GM20000 (cell line): ENCODE measurements at regions not wholly inside any gene's neighbourhood (a gene's known extent, or its start where the extent isn't known, plus 50 kb on each side); places are given as distances from the start of the nearest gene placed in this dataset.
"Not testable (repeated sequence)": the region's sequence is repeated elsewhere in the genome, so short reads cannot be mapped to it uniquely, and the experiment has no call there.

ENCODE experiments used
- DNase-seq: peaks from one replicate; pipeline ENCODE4 v3.0.0; 2012; ENCODE audit warnings: low spot score
- TF ChIP-seq, protein P1 (sequence below): IDR thresholded peaks from 2 replicates; pipeline ENCODE4 v1.5.1; 2012; ENCODE audit warnings: mild to moderate bottlenecking, control low read depth; ENCODE audit errors: extremely low read depth, missing control alignments

DNA sequence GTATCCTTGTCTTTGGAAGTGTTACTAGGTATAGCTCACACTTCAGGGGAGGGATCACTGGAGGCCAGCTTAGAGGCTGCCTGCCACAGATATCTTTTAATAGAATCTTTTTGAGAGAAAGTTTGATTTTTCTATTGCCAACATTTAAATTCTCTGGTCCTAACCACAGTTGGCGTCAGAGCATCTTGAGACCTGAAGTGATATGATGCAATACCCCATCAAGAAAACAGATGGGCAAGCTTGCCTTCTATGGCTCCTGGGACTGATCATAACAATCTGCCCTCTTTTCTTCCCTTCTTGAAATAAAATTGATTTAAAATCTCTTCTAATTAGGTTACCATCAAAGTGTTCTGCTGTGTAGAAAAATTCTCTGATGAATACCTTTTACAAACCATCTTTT is 105.5 kb upstream of the ACKR3 start:
- DNase-seq, result no peak
- TF ChIP-seq, protein P1, sequence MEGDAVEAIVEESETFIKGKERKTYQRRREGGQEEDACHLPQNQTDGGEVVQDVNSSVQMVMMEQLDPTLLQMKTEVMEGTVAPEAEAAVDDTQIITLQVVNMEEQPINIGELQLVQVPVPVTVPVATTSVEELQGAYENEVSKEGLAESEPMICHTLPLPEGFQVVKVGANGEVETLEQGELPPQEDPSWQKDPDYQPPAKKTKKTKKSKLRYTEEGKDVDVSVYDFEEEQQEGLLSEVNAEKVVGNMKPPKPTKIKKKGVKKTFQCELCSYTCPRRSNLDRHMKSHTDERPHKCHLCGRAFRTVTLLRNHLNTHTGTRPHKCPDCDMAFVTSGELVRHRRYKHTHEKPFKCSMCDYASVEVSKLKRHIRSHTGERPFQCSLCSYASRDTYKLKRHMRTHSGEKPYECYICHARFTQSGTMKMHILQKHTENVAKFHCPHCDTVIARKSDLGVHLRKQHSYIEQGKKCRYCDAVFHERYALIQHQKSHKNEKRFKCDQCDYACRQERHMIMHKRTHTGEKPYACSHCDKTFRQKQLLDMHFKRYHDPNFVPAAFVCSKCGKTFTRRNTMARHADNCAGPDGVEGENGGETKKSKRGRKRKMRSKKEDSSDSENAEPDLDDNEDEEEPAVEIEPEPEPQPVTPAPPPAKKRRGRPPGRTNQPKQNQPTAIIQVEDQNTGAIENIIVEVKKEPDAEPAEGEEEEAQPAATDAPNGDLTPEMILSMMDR, result no peak

DNA sequence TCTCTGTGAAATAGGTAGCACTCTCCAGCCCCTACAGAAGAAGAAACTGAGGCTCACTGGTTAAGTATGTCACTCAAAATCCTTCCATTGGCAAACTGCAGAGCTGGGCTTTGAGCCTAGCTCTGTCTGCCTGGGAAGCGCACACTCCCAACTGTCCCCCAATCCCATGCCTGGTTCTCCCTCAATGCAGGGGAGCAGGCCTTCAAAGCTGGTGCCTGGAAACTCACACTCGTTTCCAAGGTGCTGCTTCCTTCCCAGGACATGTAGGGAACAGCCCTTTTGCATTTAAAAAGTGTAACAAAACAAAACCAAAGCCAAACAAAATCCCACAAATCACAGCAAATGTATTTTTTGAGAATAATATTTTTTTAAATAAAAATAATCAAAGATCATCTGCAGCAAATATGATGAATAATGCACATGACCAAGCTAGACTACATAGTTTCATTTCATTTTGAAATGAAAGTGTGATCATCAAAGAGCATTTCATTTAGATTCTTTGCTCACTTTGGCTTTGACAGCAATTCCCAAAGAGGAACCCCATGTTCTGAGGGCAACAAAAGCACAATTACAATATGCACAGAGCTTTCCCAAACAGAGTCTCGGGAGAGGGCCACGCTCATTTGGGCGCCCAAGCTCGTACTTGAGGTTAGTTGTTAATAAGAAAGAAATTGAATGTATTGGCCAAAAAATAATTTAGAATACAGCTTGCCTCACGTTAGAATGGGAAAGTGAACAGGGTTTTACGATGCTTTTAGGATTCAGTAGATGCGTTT is 96.7 kb upstream of the ACKR3 start:
- no peak for DNase-seq
- TF ChIP-seq, protein P1, result no peak

DNA sequence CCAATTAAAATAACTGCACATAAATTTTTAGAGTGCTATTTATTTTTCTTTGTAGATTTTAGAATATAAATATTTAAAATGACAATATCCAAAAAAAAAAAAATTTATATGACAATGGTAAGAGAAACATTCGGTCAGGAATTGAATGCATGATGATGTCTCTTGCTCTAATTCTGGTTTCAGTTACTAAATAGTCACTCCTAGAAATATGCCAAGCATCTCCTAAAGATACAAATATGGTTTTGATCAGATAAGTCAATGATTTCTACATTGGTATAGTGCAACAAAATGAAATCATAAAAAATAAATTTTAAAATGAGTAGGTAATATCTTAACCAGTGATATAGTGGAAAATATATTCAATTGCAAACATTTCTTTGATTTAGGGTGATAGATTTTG is 95.9 kb upstream of the ACKR3 start:
- TF ChIP-seq, protein P1, result no peak
- DNase-seq, result no peak

DNA sequence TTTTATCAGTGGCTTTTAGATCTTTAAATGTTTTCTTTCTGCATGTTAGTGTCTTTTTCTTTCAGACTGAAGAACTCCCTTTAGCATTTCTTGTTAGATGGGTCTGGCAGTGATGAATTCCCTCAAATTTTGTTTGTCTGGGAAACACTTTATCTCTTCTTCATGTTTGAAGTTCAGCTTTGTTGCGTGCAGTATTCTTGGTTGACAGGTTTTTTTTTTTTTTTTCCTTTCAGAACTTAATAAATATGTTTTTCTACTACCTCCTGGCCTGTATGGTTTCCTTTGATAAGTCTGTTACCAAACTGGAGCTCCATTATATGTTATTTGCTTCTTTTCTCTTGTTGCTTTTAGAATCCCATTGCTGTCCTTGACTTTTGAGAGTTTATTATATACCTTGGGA is 89.8 kb upstream of the ACKR3 start:
- TF ChIP-seq, protein P1, result no peak
- DNase-seq, result no peak

DNA sequence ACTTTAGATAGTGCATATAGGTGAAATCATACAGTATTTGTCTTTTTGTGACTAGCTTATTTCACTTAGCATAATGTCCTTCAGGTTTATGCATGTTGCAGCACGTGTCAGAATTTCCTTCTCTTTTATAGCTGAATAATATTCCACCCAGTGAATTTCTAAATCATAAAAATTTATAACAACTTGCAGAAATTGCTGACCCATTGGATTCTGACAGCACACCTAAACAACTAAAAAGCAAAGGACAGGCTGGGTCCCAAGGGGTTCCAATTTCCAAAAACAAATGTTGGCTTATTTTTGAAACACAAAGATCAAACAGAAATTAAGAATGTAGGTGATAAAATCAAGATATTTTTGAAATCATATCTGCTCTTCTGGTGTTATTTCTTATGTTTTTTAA is 86.5 kb upstream of the ACKR3 start:
- DNase-seq, result no peak
- TF ChIP-seq, protein P1, result no peak

DNA sequence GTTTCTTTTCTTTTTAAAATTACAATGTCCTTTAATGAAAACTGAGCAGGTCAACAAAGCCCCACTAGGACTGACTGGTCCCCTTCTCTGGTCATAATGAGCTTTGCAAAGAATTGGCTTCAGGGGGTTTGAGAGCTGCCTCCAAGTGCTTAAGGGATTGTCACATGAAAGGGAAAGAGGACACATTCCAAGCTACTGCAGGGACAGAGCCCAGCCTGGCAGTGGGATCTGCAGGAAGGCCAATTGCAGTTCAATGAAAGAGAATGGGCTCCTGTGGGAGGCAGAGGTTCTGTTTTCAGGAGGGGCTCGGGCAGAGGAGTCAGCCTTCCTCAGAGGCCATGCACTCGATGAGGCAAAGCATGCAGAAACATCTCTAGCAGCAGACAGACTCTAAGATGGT is 84.1 kb upstream of the ACKR3 start:
- TF ChIP-seq, protein P1, result no peak
- no peak for DNase-seq

DNA sequence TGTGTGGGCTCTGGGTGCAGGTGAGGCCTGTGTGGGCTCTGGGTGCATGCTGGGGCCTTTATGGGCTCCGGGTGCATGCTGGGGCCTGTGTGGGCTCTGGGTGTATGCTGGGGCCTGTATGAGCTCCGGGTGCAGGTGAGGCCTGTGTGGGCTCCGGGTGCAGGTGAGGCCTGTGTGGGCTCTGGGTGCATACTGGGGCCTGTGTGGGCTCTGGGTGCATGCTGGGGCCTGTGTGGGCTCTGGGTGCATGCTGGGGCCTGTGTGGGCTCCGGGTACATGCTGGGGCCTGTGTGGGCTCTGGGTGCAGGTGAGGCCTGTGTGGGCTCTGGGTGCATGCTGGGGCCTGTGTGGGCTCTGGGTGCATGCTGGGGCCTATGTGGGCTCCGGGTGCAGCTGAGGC is 80.5 kb upstream of the ACKR3 start:
- not testable (repeated sequence) for DNase-seq

DNA sequence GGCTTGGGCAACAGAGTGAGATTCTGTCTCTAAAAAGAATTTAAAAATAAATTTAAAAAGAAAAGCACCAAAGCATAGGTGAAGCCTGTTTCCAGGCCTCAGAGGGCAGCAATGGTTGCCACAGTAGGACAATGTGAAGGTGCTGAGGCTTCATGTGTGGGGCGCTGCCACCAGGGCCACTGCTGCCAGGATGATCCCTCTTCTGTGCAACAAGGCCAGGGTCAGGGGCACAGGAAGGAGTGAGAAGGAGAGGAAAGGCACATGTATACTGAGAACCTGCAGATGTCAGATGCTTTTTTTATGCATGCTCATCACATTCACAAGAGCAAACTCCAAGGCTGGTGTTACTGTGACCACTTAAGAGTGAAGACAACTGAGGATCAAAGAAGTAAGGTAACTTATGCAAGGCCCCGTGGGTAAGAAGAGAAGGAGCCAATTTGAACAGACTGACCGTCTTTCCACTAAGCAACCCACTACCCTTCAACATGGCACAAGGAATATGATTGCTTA is 79.7 kb upstream of the ACKR3 start:
- TF ChIP-seq, protein P1, result no peak
- no peak for DNase-seq
